HUDEP-2 (cell line): ENCODE measurements at regions not wholly inside any gene's neighbourhood (a gene's known extent, or its start where the extent isn't known, plus 50 kb on each side); places are given as distances from the start of the nearest gene placed in this dataset.

Source experiments
- DNase-seq, 76 experiments: peaks; one replicate each; lab custom pipeline; 2025; ENCODE audit not compliant: unreplicated experiment in 76 of 76; lab: John Stamatoyannopoulos, UW

DNA sequence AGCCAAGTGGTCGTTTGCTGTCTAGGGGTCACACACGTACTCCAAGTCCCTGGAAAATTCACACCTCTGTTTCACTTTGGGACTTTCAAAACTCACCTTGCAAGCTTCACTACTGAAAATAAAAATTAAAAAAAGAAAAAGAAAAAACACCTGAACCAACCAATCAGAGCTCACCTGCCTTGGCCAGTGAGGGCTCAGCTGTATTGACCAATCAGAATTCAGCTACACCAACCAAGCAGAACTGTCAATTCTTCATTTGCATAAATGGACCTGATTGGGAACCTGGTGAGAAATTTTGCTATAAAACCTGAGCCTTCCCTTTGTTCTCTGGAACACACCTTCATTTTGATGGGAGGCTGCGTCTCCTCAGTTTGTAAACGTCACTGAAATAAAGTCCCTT is 176.4 kb downstream of the TTC32 start:
- DNase-seq: no peak

DNA sequence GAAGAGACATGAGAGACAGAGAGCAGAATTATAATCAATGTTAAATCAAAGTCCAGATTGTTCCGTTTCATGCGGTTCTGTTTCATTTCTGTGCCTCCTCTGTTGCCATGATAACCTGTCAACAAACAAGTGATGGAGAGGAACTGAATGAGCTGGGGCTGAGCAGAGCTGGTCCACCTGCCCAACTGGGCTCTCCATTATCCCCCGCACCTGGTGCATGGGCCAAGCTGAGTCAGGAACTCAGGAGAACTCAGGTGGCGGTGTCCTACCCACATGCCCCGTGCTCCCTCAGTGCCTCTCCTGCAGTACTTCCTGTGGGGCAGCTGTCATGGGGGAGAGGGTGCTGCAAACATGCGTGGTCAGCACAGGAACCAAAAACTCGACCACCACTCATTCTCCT is 178.8 kb downstream of the TTC32 start:
- DNase-seq: no peak

DNA sequence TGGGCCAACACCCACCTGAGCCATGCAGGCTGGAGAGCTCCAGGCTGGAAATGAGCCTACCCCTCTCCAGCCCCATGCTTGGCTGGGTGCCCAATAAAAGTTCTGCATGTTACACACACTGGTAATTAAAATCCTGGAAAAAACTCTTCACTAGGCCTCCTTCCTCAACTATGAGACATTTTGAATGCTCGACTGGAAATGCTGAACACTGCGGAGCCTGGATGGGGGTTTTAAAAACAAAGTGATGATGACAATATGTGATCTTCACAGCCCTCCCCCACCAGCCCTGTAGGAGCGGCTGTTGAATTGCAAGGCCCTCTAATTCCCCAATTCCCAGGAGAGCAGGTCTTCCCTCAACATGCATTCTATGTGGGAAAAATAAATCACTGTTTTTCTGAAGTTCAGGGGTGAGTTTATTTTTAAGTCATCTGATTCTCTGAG is 179.2 kb downstream of the TTC32 start:
- DNase-seq: no peak

DNA sequence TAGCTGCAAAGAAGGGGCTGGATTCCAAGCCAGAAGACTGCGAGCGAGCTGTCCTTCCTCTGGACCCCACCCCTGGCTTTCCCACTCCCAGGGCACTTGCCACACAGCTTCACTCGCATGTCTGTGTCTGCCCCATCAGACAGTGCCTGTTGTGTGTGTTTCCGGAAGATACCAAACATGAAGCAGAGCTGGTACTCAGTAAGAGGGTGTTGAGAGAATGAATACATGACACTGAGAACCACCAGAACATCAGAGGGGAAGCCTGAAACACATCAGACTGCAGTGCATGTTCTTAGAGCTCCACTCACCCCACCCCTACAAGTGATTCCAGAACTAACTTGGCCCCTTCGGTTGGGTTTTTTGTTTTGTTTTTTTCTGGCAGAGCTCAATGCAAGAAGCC is 181.5 kb downstream of the TTC32 start:
- DNase-seq: no peak

DNA sequence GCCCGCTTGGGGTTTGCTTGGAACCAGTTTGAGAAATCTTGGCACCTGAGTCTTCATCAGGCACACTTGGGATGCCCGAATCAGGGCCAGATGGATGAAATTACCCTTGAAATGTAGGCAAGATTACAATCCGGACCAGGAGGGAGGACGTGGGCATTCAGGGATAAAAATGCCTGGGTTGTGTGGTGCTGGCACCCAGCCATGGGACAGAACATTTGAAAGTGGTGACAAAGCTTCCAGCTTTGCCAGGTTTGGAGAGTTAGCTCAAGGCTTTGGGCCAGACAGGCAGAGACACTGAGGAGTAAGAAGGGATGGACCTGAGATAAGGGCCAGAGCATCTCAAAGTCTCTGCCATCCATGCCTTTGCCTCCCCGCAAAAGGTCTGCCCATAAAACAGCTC is 182.2 kb downstream of the TTC32 start:
- no peak for DNase-seq

DNA sequence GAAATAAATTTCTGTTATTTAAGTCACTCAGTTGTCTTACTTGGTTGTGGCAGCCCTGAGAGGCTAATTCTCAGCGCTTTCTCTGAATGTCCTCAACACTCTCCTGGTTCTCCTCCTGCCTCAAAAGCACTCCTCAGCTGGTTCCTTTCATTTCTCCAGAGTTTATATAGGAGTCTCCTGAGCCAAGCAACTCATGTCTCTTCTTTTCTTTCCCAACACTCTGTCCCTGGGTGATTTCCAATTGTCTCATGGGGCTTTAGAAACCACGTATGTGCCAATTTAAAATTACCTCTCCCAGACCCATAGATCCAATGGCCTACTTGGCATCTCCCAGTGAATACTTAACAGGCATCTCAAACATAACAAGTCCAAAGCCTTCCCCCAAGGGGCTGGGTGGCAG is 184.3 kb downstream of the TTC32 start:
- no peak for DNase-seq

DNA sequence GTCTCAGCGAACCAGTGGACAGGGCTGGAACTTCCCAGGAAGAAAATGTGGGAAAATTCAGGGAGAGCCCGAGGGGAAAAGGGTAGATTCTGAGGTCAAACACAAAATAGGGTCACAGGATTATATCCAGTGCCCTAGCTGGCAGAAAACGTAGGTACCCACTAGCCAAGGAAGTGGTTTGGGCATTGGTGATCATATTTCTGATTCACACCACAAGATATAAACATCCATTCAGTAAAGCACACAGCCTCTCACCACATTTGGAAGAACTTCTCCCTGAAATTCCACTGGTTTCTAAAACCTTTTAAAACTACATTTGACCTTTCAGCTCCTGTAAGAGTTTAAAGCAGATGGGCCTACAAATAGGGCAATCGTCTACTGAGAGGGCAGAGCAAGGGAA is 186.9 kb downstream of the TTC32 start:
- DNase-seq: no peak

DNA sequence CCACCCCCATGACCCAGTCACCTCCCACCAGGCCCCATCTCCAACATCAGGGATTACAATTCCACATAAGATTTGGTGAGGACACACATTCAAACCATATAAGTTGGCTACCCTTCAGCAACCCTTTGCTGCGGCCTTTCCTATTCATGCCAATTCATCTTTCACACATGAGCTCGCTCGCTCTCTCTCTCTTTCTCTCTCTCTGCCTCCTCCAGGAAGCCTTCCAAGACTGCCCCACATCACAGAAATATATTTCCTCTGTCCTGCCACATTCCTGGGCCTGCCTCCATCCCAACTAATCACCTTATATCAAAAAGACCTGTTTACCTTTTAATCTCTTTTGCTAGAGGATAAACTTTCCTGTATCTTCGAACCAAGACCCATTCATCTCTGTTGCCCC is 188.9 kb downstream of the TTC32 start:
- no peak for DNase-seq

DNA sequence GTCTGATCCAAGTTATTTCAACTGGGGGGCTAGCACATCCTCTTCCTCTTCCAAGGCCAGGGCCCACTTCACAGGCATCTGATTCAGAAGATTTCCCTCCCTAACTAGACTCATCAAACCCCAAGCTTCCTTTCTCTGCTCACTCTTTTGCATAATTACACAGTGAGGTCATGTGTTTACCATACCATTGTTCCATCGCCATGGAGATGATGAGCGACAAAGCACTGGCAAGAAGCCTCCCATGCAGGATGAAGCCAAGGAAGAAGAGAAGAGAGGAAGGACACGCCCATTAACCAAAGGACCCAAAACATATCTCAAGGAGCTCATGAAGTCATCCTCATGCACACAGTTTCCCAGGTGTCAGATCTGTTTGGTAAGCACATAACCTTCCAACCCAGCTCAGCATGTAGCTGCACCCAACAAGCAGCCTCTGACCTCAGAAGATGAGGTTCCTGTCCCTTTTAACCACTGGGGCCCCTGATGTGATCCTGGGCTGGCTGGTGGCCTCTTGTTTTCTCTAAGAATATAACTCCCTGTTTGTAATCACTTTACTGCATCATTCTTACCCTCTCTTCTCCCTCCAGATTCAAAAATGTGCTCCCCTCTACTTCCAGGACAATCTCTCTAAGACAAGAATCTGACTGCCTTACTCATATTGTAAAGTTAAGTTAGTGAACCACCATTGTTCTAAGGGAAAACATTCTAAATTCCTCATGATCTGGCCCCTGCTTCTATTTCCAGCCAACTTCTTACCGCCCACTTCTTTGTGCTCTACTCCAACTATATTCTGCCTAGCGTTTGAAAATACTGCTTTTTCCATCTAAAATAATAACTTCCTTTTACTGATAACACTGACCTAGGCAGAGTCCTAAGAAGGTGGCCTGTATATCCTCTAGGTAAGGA is 190.1 kb downstream of the TTC32 start:
- DNase-seq: no peak

DNA sequence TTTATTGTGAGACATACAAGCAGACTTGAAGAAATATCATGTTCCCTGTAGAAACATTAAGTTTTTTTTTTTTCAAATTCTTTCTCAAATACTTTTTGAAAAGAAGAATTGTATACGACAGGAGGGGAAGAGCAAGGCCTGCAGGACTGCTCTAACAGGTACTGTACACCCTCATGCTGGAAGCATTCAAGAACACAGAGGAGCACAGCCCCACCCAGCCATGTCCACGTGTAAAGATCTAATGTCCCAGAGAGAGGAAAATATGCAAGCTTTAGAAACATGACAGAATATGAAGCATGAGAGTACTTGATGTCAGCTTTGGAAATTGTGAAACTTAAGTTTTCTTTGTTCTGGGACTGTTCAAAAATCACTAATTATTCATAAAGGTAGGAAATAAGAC is 191.6 kb downstream of the TTC32 start:
- no peak for DNase-seq

DNA sequence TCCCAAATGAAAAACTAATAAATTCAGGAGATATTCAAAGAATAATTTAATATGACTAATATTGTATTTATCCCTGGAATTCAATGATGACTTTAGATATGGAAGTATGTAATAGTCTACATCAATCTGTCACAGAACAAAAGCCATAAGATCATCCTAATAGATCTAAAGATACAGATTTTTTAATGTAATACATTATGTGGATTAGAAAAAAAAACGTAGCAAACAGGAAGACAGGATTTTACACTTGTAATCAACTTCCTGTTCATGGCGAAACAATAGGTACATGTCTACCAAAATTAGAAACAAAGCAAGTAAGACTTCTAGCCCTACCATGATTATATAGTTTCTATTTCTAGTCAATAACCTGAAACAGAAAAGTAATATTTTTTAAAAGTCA is 192.2 kb downstream of the TTC32 start:
- DNase-seq: no peak

DNA sequence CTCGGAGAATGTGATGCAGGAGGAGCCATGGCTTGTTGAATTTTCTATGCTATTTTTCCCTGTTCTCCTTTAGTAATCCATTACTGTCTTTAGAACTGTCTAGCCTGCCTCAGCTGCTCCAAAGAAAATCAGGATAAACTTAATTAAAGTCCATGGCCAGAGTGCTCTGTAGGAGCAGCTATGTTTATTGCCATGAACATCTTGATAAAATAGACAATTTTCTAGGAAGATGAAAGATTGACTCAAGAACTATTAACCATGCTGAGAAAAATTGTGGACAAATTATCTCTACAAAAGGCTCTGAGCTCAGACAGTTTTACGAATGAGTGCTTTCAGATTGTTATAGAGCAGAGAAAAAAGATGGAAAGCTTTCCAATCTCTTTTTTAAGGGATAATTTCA is 193.0 kb downstream of the TTC32 start:
- no peak for DNase-seq

DNA sequence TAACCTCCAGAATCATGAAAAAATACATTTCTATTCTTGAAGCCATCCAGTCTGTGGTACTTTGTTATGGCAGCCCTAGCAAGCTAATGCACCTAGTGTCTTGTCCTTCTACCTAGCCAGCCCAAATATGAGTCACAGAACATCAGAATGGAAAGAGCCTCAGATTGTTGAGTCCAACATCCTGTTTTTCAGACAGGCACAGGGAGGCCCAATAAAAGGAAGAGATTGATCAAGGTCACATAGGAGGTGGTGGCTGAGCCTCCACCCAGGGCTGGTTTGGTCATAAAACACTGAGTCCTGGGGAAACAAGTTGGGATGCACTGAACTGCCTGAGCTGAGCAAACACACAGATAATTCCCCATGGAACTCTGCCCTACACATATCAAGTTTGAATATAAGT is 195.5 kb downstream of the TTC32 start:
- DNase-seq: no peak

DNA sequence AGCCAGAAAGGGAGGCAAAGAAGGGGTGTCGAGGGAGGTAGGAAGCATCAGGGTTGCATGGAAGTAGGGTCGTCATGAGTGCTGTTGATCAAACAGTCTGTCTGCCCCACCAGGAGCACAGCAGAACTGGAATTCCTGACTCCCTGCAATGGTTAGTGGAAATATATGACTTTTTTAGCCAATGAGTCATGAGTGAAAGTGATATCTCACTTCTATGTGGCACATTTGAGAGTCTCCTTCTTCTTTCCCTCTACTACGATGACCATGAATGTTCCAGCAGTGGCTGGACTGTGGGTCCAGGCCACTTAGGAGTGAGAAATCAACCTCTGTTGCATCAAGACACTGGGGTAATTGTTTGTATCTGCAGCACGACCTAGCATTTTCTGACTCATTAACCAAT is 199.5 kb downstream of the TTC32 start:
- no peak for DNase-seq

DNA sequence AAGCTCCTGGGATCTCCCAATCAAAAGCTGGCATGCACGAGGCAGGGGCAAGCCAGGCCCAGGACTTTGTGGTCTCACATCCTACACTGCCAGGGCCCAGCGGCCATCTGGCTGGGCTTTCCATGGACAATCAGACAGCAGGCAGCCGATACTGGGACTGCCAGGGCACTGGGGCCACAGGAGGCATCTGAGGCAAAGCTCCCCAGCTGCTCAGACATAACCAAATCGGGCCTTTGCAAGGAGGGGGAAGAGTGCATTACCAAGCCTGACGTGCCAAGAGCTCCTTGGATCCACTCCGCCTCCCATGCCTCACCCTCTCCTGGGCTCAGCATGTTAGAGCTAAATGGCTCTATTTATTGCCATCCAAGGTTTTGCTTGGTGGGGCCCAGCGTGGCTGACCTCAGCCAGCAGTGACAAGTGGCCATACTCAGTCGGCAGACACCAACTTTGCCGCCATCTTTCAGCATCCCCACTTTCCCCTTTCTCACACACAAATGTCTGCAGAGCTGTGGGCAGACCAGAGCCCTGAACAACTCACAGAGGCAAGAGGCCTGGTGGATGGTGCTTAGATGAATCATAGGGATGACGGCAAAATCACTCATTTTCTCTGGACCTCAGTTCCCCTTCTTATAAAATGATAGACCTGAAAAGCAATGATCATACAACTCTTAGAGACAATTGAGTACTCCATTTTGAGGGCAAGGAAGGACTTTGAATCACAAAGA is 200.8 kb downstream of the TTC32 start:
- DNase-seq: no peak

DNA sequence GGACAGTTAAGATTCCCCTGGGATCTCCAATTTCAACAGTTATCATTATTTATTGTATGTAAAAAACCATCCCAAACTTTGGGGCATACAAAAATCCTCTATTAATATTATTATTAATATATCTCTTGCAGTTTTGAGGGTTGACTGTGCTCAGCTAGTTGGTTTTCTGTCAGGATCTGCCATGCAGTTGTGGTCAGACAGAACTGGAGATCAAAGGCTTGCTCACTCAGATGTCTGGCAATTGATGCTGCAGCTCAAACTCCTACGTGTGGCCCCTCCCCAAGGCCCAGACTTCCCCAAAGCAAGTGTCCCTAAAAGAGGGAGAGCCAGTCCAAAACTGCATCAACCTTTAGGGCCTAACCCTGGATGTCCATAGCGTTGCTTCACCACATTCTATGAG is 204.7 kb downstream of the TTC32 start:
- DNase-seq: no peak

DNA sequence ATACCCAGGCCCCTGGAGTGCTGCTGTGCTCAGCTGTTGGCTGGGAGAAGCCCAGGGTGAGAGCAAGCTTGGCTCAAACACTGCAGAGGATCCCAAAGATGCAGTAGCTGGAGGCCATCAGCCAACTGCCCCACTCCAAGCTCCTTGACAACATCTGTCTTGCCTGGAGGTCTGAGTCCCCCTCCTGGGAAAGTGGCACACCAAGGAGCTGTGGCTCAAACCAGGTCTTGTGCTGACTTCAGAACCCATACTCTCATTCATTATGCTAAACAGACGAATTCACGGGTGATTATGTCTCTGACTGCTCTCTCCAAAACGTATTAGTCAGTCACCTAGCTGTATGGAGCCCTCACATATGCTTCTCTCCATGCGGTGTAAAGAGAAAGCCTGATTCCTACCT is 206.1 kb downstream of the TTC32 start:
- no peak for DNase-seq

DNA sequence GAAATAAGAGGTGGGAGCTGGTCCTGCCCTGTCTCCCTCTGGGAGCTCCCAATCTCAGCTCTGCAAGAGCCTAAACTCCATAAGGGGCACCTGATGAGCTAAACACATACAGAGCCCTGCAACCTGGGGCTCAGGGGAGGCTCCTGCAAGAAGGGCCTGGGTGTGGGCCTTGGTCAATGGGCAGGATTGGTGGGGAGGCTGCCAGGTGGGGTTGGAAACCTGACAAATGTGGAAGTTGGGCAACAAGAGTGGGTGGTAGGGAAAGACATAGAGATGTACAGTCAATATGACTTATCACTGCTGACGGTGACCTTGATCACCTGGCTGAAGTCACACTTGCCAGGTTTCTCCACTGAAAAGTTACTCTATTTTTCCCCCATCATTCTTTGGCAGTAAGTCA is 209.9 kb downstream of the TTC32 start:
- no peak for DNase-seq

DNA sequence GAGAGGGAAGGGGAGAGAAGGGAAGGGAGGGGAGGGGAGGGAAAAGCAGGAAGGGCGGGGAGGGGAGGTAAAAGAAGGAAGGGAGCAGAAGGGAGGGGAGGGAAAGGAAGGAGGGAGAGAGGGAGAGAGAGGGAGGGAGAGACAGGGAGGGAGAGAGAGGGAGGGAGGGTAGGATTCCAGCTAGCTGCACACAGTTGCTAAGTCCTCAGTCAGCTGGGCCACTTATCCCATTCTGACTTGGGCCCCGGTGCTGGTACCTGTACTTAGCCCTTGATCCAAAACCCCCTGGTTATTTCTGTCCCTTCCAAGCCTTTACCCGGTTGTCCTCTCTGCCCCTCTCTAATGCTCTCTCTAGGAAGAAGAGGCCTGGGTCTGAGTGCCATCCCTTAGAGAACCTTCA is 211.4 kb downstream of the TTC32 start:
- DNase-seq: no peak

DNA sequence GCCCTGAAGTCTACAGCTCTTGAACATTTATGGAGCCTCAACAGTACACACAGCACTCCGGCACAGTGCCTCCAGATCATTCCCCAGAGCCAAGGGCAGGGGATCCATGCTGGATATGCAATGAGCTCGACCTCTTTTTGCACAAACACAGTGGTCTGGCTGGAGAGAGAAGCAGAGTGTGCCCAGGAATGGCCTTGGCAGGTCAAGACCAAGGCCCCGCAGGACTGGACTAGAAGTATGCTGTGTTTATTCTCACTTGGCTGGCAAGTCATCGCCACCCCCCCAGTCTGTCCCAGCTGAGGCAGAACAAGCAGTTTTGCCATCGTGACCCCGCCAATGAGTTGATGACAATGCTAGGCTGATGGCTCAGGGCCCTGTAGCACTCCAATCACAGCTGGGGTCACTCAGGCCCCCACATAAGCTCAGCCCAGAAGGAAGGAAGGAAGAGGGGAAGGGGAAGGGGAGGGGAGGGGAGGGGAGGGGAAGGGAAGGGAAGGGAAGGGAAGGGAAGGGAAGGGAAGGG is 212.1 kb downstream of the TTC32 start:
- no peak for DNase-seq

DNA sequence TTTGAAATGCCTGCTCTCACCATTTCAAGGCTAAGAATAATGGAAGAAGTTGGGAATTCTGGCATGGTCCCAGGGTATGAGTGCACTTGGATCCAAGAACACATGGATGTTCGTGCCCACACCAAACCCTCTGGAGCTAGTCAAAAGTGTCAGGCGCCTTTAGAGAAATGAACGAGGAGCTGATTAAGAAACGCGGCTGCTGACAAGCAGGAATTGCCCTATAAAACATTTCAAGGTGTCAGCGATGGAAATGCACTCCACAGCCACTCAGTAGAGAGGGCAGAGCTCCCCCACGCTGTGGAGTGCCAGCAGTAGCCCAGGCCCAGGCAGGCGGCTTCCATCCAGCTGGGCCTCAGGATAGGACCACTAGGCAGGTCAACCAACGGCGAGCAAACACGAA is 213.7 kb downstream of the TTC32 start:
- DNase-seq: no peak
